ENCODE measurements at regions not wholly inside any gene's neighbourhood (a gene's known extent, or its start where the extent isn't known, plus 50 kb on each side); places are given as distances from the start of the nearest gene placed in this dataset.

DNA sequence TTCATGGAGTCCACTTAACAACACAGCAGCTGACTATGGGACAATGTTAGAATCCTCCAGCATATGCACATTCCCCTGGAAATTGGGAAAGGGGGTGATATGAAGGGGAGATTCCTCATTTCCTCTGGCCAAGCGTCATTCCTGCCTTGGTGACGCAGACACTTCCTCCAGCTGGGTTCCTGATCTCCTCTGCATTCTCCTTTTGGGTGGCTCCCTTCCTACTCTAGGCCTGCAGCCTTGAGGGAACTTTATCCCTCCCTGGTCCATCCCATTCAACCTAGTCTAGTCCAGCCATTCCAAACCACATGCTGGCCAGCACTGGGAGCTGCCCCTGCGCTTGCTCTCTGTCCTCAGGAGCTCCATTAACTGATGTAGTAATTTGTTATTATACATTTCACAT lies 216.8 kb downstream of the VAPA start:
- Histone ChIP-seq H3K4me2 (ENCODE audit: control insufficient read depth, extremely low read depth, insufficient read depth, low read depth, low read length) (no peak overlapping the region), H3K9ac (ENCODE audit: control insufficient read depth, extremely low read depth, insufficient read depth, low read length) (no peak overlapping the region), H3K79me2 (ENCODE audit: control insufficient read depth, insufficient read depth, low read length) (no peaks in the 10 kb centered on the region), H3K4me1 (ENCODE audit: control insufficient read depth, extremely low read depth, insufficient read depth, low read length) (peaks cover 13% of the 10 kb centered on the region), H2AFZ (ENCODE audit: control insufficient read depth, low read length) (no peak overlapping the region), H3K27ac (ENCODE audit: control insufficient read depth, insufficient read depth, low read length) (no peak overlapping the region), H3K27me3 (ENCODE audit: control insufficient read depth, extremely low read depth, insufficient read depth, low read length) (no peaks in the 10 kb centered on the region), H3K36me3 (ENCODE audit: control insufficient read depth in 2 of 2, extremely low read depth in 1 of 2, insufficient read depth in 2 of 2, low read length in 2 of 2) (no peaks in the 10 kb centered on the region), H3K4me3 (ENCODE audit: control insufficient read depth in 2 of 3, extremely low read depth in 1 of 3, insufficient read depth in 2 of 3, low read depth in 1 of 3, low read length in 3 of 3) (no peak overlapping the region), H3K9me3 (ENCODE audit: control insufficient read depth, low read depth, low read length) (no peaks in the 10 kb centered on the region), H4K20me1 (ENCODE audit: control insufficient read depth, extremely low read depth, insufficient read depth, low read length) (no peaks in the 10 kb centered on the region), H3K9me1 (ENCODE audit: control insufficient read depth, extremely low read depth, insufficient read depth, low read length) (no peaks in the 10 kb centered on the region)
- FAIRE-seq (no peak), DNase-seq (ENCODE audit: low read depth, low spot score) (no peak)
- TF ChIP-seq EZH2 (IDR thresholded peaks at IDR 0.05; ENCODE audit: low read length): no peak
- TF ChIP-seq, protein P1, sequence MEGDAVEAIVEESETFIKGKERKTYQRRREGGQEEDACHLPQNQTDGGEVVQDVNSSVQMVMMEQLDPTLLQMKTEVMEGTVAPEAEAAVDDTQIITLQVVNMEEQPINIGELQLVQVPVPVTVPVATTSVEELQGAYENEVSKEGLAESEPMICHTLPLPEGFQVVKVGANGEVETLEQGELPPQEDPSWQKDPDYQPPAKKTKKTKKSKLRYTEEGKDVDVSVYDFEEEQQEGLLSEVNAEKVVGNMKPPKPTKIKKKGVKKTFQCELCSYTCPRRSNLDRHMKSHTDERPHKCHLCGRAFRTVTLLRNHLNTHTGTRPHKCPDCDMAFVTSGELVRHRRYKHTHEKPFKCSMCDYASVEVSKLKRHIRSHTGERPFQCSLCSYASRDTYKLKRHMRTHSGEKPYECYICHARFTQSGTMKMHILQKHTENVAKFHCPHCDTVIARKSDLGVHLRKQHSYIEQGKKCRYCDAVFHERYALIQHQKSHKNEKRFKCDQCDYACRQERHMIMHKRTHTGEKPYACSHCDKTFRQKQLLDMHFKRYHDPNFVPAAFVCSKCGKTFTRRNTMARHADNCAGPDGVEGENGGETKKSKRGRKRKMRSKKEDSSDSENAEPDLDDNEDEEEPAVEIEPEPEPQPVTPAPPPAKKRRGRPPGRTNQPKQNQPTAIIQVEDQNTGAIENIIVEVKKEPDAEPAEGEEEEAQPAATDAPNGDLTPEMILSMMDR (optimal IDR thresholded peaks at IDR 0.05 in 1 of 3, IDR thresholded peaks at IDR 0.05 in 1 of 3, conservative IDR thresholded peaks at IDR 0.05 in 1 of 3; ENCODE audit: extremely low read depth in 1 of 3, insufficient read depth in 2 of 3, low read length in 3 of 3): no peak
- dilution Hi-C loops (cut with MboI; ENCODE audit: extremely low pct_ligation_motif_present, low sequenced_read_pairs): no loop called here

DNA sequence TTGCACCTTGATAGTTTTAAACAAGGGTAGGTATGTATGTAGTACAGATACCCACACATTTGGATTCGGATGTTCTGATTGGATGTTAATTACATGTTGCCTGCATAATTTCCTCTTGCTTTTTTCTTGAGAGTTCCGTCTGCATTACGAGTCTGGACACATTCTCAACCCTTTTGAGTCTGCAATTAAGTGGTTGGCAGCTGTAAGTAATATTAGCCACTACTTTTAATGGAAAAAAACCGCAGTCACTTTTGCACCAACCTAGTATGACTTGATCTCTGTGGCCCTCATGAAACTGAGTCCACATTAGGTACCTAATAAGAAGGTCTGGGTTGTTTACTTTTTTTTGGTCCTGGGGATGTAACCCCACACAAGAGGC lies 217.3 kb downstream of the VAPA start:
- Histone ChIP-seq H3K27ac (ENCODE audit: control insufficient read depth, insufficient read depth, low read length) (no peak overlapping the region), H3K9me1 (ENCODE audit: control insufficient read depth, extremely low read depth, insufficient read depth, low read length) (no peaks in the 10 kb centered on the region), H3K36me3 (ENCODE audit: control insufficient read depth in 2 of 2, extremely low read depth in 1 of 2, insufficient read depth in 2 of 2, low read length in 2 of 2) (no peaks in the 10 kb centered on the region), H3K79me2 (ENCODE audit: control insufficient read depth, insufficient read depth, low read length) (no peaks in the 10 kb centered on the region), H3K27me3 (ENCODE audit: control insufficient read depth, extremely low read depth, insufficient read depth, low read length) (no peaks in the 10 kb centered on the region), H3K9ac (ENCODE audit: control insufficient read depth, extremely low read depth, insufficient read depth, low read length) (no peak overlapping the region), H3K4me1 (ENCODE audit: control insufficient read depth, extremely low read depth, insufficient read depth, low read length) (peaks cover 13% of the 10 kb centered on the region), H3K9me3 (ENCODE audit: control insufficient read depth, low read depth, low read length) (no peaks in the 10 kb centered on the region), H3K4me2 (ENCODE audit: control insufficient read depth, extremely low read depth, insufficient read depth, low read depth, low read length) (peak overlapping the region; percentile 70), H2AFZ (ENCODE audit: control insufficient read depth, low read length) (no peak overlapping the region), H4K20me1 (ENCODE audit: control insufficient read depth, extremely low read depth, insufficient read depth, low read length) (no peaks in the 10 kb centered on the region), H3K4me3 (ENCODE audit: control insufficient read depth in 2 of 3, extremely low read depth in 1 of 3, insufficient read depth in 2 of 3, low read depth in 1 of 3, low read length in 3 of 3) (peak overlapping the region in 1 of 3 experiments; percentile 49)
- dilution Hi-C loops (cut with MboI; ENCODE audit: extremely low pct_ligation_motif_present, low sequenced_read_pairs): no loop called here
- DNase-seq (ENCODE audit: low read depth, low spot score) (no peak), FAIRE-seq (peak; percentile 59)
- TF ChIP-seq, protein P1 (optimal IDR thresholded peaks at IDR 0.05 in 1 of 3, IDR thresholded peaks at IDR 0.05 in 1 of 3, conservative IDR thresholded peaks at IDR 0.05 in 1 of 3; ENCODE audit: extremely low read depth in 1 of 3, insufficient read depth in 2 of 3, low read length in 3 of 3): no peak
- TF ChIP-seq EZH2 (IDR thresholded peaks at IDR 0.05; ENCODE audit: low read length): no peak

Data from keratinocyte (primary cell).